T-helper 1 cell treated with Interleukin-12 subunit alpha and Interleukin-12 subunit beta and Interleukin-4 antibody, amounts not matched to agents 30 μg/mL and 1 μg/mL, for 36 hours (primary cell): ENCODE measurements at regions not wholly inside any gene's neighbourhood (a gene's known extent, or its start where the extent isn't known, plus 50 kb on each side); places are given as distances from the start of the nearest gene placed in this dataset.
A peak's percentile ranks its signal among the peaks of the same experiment; 100 is the strongest.
"Not testable (repeated sequence)": the region's sequence is repeated elsewhere in the genome, so short reads cannot be mapped to it uniquely, and the experiment has no call there.

ENCODE experiments used
- H3K27ac Mint-ChIP-seq: one replicate; pipeline ENCODE4 v1.8.0; 2021; ENCODE audit warnings: mild to moderate bottlenecking, mixed read lengths
- H3K27me3 Mint-ChIP-seq: one replicate; pipeline ENCODE4 v1.8.0; 2021; ENCODE audit warnings: low read depth, mixed read lengths
- H3K36me3 Mint-ChIP-seq: one replicate; pipeline ENCODE4 v1.8.0; 2021; ENCODE audit warnings: low read depth, mixed read lengths
- H3K4me1 Mint-ChIP-seq: one replicate; pipeline ENCODE4 v1.8.0; 2021; ENCODE audit warnings: low read depth, mixed read lengths
- H3K4me3 Mint-ChIP-seq: one replicate; pipeline ENCODE4 v1.8.0; 2021; ENCODE audit warnings: mild to moderate bottlenecking, moderate library complexity, mixed read lengths
- H3K9me3 Mint-ChIP-seq: one replicate; pipeline ENCODE4 v1.8.0; 2021; ENCODE audit warnings: mixed read lengths

- Mint-ChIP-seq H3K36me3 (peaks cover 3% of the 10 kb centered on the region), H3K9me3 (peaks cover 9% of the 10 kb centered on the region), H3K4me1 (no peaks in the 10 kb centered on the region), H3K4me3 (no peak overlapping the region), H3K27ac (no peak overlapping the region), H3K27me3 (peaks cover 6% of the 10 kb centered on the region)
Measured at GRCh38 chr22:23446796-23447350, 133.2 kb downstream of the IGLL1 start.

- H3K27me3 Mint-ChIP-seq, H3K27ac Mint-ChIP-seq, H3K4me1 Mint-ChIP-seq, H3K9me3 Mint-ChIP-seq, H3K4me3 Mint-ChIP-seq, H3K36me3 Mint-ChIP-seq: not testable (repeated sequence)
Measured at GRCh38 chr22:23446194-23446593, 133.9 kb downstream of the IGLL1 start.

- not testable (repeated sequence) for H3K9me3 Mint-ChIP-seq, H3K4me3 Mint-ChIP-seq, H3K27me3 Mint-ChIP-seq, H3K27ac Mint-ChIP-seq, H3K4me1 Mint-ChIP-seq, H3K36me3 Mint-ChIP-seq
Measured at GRCh38 chr22:23443905-23444304, 136.2 kb downstream of the IGLL1 start.

- H3K36me3 Mint-ChIP-seq, H3K4me1 Mint-ChIP-seq, H3K4me3 Mint-ChIP-seq: not testable (repeated sequence)
Measured at GRCh38 chr22:23439581-23439980, 140.5 kb downstream of the IGLL1 start.

GRCh38 chr22:23438216-23438615, 141.9 kb downstream of the IGLL1 start:
- Mint-ChIP-seq H3K4me3 (no peak overlapping the region), H3K9me3 (no peaks in the 10 kb centered on the region), H3K27me3 (peaks cover 6% of the 10 kb centered on the region), H3K27ac (no peak overlapping the region), H3K4me1 (peaks cover 3% of the 10 kb centered on the region), H3K36me3 (no peaks in the 10 kb centered on the region)

More at GRCh38 chr22:23439581-23439980, 140.5 kb downstream of the IGLL1 start:
- H3K27ac Mint-ChIP-seq, H3K27me3 Mint-ChIP-seq, H3K9me3 Mint-ChIP-seq: not testable (repeated sequence)

- no peaks in the 10 kb centered on the region for H3K9me3 Mint-ChIP-seq
- no peak overlapping the region for H3K4me3 Mint-ChIP-seq
- no peak overlapping the region for H3K27ac Mint-ChIP-seq
- H3K36me3 Mint-ChIP-seq, result no peaks in the 10 kb centered on the region
- peaks cover 4% of the 10 kb centered on the region for H3K27me3 Mint-ChIP-seq
- H3K4me1 Mint-ChIP-seq, result peaks cover 6% of the 10 kb centered on the region
Measured at GRCh38 chr22:23437779-23438178, 142.3 kb downstream of the IGLL1 start.

GRCh38 chr22:23437107-23437395, 143.0 kb downstream of the IGLL1 start:
- not testable (repeated sequence) for H3K27me3 Mint-ChIP-seq, H3K4me3 Mint-ChIP-seq, H3K27ac Mint-ChIP-seq, H3K36me3 Mint-ChIP-seq, H3K9me3 Mint-ChIP-seq, H3K4me1 Mint-ChIP-seq

GRCh38 chr22:23436354-23437106, 143.6 kb downstream of the IGLL1 start:
- not testable (repeated sequence) for H3K27me3 Mint-ChIP-seq, H3K36me3 Mint-ChIP-seq, H3K4me3 Mint-ChIP-seq, H3K27ac Mint-ChIP-seq, H3K4me1 Mint-ChIP-seq, H3K9me3 Mint-ChIP-seq

- not testable (repeated sequence) for H3K4me3 Mint-ChIP-seq, H3K27ac Mint-ChIP-seq, H3K9me3 Mint-ChIP-seq, H3K27me3 Mint-ChIP-seq, H3K4me1 Mint-ChIP-seq, H3K36me3 Mint-ChIP-seq
Measured at GRCh38 chr22:23435186-23435585, 144.9 kb downstream of the IGLL1 start.

- H3K4me3 Mint-ChIP-seq, H3K9me3 Mint-ChIP-seq, H3K27ac Mint-ChIP-seq, H3K4me1 Mint-ChIP-seq, H3K36me3 Mint-ChIP-seq: not testable (repeated sequence)
- H3K27me3 Mint-ChIP-seq, result peaks cover 14% of the 10 kb centered on the region
Measured at GRCh38 chr22:23434198-23434830, 145.8 kb downstream of the IGLL1 start.

GRCh38 chr22:23433127-23434005, 146.7 kb downstream of the IGLL1 start:
- H3K4me3 Mint-ChIP-seq, result peak overlapping the region; percentile 67
- H3K9me3 Mint-ChIP-seq, H3K36me3 Mint-ChIP-seq, H3K4me1 Mint-ChIP-seq, H3K27ac Mint-ChIP-seq: not testable (repeated sequence)
- peaks cover 14% of the 10 kb centered on the region for H3K27me3 Mint-ChIP-seq

GRCh38 chr22:23432719-23433118, 147.4 kb downstream of the IGLL1 start:
- H3K36me3 Mint-ChIP-seq, H3K4me1 Mint-ChIP-seq, H3K27ac Mint-ChIP-seq, H3K4me3 Mint-ChIP-seq: not testable (repeated sequence)
- H3K27me3 Mint-ChIP-seq, result peaks cover 14% of the 10 kb centered on the region
- H3K9me3 Mint-ChIP-seq, result peaks cover 15% of the 10 kb centered on the region

- no peak overlapping the region for H3K4me3 Mint-ChIP-seq
- no peak overlapping the region for H3K27ac Mint-ChIP-seq
- H3K9me3 Mint-ChIP-seq, result peaks cover 18% of the 10 kb centered on the region
- H3K36me3 Mint-ChIP-seq, result peaks cover 4% of the 10 kb centered on the region
- peaks cover 14% of the 10 kb centered on the region for H3K27me3 Mint-ChIP-seq
- H3K4me1 Mint-ChIP-seq, result peaks cover 6% of the 10 kb centered on the region
Measured at GRCh38 chr22:23431337-23432072, 148.6 kb downstream of the IGLL1 start.

GRCh38 chr22:23424551-23425068, 155.5 kb downstream of the IGLL1 start:
- not testable (repeated sequence) for H3K4me3 Mint-ChIP-seq, H3K36me3 Mint-ChIP-seq, H3K27me3 Mint-ChIP-seq, H3K4me1 Mint-ChIP-seq
- Mint-ChIP-seq H3K9me3 (peaks cover 13% of the 10 kb centered on the region), H3K27ac (peak overlapping the region; percentile 19)
